ENCODE measurements at regions not wholly inside any gene's neighbourhood (a gene's known extent, or its start where the extent isn't known, plus 50 kb on each side); places are given as distances from the start of the nearest gene placed in this dataset.

DNA sequence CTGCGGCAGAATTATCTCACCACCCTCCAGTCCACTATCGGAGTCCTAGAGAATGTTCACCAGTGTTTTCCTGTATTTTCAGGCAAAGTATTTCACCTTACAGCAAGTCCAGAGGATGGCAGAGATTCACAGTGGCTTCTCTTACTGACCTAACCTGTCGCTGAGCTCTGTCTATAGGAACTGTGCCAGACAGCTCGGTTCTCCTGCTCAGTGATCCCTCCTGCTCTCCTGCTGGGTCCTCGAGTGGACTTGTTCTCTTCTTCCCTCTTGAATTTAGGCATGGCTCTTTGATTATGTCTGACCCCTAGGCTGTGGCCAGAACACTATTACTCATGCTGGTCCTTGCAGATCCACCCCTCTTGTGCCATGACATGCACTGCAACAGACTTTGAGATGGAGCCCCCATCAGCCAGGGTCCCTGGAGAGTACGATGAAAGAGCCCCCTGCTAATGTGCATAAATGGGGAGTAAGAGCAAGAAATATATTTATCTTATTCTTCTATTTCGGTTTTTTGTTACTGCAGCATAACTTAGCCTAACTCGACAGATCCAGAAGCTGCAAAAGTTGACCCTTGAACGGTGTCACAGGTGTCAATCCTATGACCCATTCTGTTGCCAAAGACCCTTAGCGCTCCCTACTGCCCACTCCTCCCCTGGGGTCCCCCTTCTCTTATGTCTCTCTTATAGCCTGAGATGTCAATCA lies 439.4 kb downstream of the ZNF536 start:
- TF ChIP-seq EZH2 (IDR thresholded peaks at IDR 0.05; ENCODE audit: borderline replicate concordance, insufficient read depth, low read length, poor library complexity, severe bottlenecking) (no peak), EP300 (conservative IDR thresholded peaks at IDR 0.05; ENCODE audit: poor library complexity, severe bottlenecking) (no peak), POLR2AphosphoS5 (IDR thresholded peaks at IDR 0.05) (no peak)
- TF ChIP-seq, protein P1, sequence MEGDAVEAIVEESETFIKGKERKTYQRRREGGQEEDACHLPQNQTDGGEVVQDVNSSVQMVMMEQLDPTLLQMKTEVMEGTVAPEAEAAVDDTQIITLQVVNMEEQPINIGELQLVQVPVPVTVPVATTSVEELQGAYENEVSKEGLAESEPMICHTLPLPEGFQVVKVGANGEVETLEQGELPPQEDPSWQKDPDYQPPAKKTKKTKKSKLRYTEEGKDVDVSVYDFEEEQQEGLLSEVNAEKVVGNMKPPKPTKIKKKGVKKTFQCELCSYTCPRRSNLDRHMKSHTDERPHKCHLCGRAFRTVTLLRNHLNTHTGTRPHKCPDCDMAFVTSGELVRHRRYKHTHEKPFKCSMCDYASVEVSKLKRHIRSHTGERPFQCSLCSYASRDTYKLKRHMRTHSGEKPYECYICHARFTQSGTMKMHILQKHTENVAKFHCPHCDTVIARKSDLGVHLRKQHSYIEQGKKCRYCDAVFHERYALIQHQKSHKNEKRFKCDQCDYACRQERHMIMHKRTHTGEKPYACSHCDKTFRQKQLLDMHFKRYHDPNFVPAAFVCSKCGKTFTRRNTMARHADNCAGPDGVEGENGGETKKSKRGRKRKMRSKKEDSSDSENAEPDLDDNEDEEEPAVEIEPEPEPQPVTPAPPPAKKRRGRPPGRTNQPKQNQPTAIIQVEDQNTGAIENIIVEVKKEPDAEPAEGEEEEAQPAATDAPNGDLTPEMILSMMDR (IDR thresholded peaks at IDR 0.05; ENCODE audit: poor library complexity, severe bottlenecking), result no peak
- TF ChIP-seq, protein P2, sequence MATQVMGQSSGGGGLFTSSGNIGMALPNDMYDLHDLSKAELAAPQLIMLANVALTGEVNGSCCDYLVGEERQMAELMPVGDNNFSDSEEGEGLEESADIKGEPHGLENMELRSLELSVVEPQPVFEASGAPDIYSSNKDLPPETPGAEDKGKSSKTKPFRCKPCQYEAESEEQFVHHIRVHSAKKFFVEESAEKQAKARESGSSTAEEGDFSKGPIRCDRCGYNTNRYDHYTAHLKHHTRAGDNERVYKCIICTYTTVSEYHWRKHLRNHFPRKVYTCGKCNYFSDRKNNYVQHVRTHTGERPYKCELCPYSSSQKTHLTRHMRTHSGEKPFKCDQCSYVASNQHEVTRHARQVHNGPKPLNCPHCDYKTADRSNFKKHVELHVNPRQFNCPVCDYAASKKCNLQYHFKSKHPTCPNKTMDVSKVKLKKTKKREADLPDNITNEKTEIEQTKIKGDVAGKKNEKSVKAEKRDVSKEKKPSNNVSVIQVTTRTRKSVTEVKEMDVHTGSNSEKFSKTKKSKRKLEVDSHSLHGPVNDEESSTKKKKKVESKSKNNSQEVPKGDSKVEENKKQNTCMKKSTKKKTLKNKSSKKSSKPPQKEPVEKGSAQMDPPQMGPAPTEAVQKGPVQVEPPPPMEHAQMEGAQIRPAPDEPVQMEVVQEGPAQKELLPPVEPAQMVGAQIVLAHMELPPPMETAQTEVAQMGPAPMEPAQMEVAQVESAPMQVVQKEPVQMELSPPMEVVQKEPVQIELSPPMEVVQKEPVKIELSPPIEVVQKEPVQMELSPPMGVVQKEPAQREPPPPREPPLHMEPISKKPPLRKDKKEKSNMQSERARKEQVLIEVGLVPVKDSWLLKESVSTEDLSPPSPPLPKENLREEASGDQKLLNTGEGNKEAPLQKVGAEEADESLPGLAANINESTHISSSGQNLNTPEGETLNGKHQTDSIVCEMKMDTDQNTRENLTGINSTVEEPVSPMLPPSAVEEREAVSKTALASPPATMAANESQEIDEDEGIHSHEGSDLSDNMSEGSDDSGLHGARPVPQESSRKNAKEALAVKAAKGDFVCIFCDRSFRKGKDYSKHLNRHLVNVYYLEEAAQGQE (IDR thresholded peaks at IDR 0.05; ENCODE audit: borderline replicate concordance), result no peak

Measured in neural cell (in vitro differentiated cells).